A549 (cell line): ENCODE measurements at regions not wholly inside any gene's neighbourhood (a gene's known extent, or its start where the extent isn't known, plus 50 kb on each side); places are given as distances from the start of the nearest gene placed in this dataset.

Experiments used
- ATAC-seq, 2 experiments: fragments of 200-7000 bp in 1 of 2; fragments of >200 bp in 1 of 2; cut with Nextera tagmentation in 1 of 2; cut with Tn5 transposase in 1 of 2; 3 replicates each; pipeline versions ENCODE4 v1.8.0 to v1.9.1; 2018 to 2020; ENCODE audit warnings: mild to moderate bottlenecking in 1 of 2, moderate library complexity in 1 of 2
- CTCF ChIA-PET: fragments of 300-600 bp; sonication (Branson Sonifier 250); formaldehyde crosslinking; extraction: SDS; loops from one replicate; lab custom pipeline; 2021; ENCODE audit warnings: antibody characterized with exemption, inconsistent platforms; lab: Yijun Ruan, JAX
- POLR2A ChIA-PET: fragments of 350-600 bp; formaldehyde crosslinking; extraction: SDS; loops from one replicate; lab custom pipeline; 2021; ENCODE audit warnings: antibody characterized with exemption, inconsistent platforms; lab: Yijun Ruan, JAX
- DNase-seq, 2 experiments: peaks; one replicate each; pipeline versions ENCODE4 v3.0.0 to v3.0.0-alpha.2; 2011 to 2016; ENCODE audit warnings: low read depth in 1 of 2, low spot score in 1 of 2
- FAIRE-seq: peaks from 2 replicates; lab custom pipeline; 2011; peaks lifted over from hg19 to GRCh38; lab: Jason Lieb, UNC
- H3K27ac ChIP-seq, 2 experiments: fragments of >200 bp; sonication (Bioruptor Twin); formaldehyde crosslinking; 3 replicates each; pipeline ENCODE4 v1.5.1; 2016 to 2017
- H3K4me1 ChIP-seq: fragments of >200 bp; sonication (Bioruptor Twin); formaldehyde crosslinking; 3 replicates; pipeline ENCODE4 v1.6.1; 2016
- H3K4me2 ChIP-seq: fragments of >200 bp; sonication (Bioruptor Twin); formaldehyde crosslinking; 3 replicates; pipeline ENCODE4 v1.6.1; 2016
- H3K4me3 ChIP-seq: fragments of >200 bp; sonication (Bioruptor Twin); formaldehyde crosslinking; 3 replicates; pipeline ENCODE4 v1.5.1; 2016
- H3K9me3 ChIP-seq: fragments of >200 bp; sonication (Bioruptor Twin); formaldehyde crosslinking; 3 replicates; pipeline ENCODE4 v1.6.1; 2016
- BHLHE40 ChIP-seq: IDR thresholded peaks from 2 replicates; pipeline ENCODE4 v1.6.1; 2012; ENCODE audit warnings: low read depth, low read length, inconsistent platforms
- CBX2 ChIP-seq: fragments of 200-600 bp; sonication (generic); IDR thresholded peaks from 2 replicates; pipeline ENCODE4 v1.6.1; 2016; ENCODE audit warnings: low read depth, mild to moderate bottlenecking, borderline replicate concordance
- CBX8 ChIP-seq: fragments of 200-600 bp; sonication (generic); IDR thresholded peaks from 2 replicates; pipeline ENCODE4 v1.6.1; 2016
- CHD2 ChIP-seq: fragments of 150-350 bp; IDR thresholded peaks from 2 replicates; pipeline ENCODE4 v1.6.1; 2014; ENCODE audit warnings: low read length; ENCODE audit not compliant: partially characterized antibody
- EHF ChIP-seq: fragments of 250-450 bp; sonication (Bioruptor Pico); IDR thresholded peaks from 2 replicates; pipeline ENCODE4 v1.5.0; 2020; ENCODE audit warnings: mild to moderate bottlenecking
- EP300 ChIP-seq, 2 experiments: fragments of >200 bp; sonication (Bioruptor Twin); formaldehyde crosslinking; IDR thresholded peaks; 2 replicates in 1 of 2; 3 replicates in 1 of 2; pipeline ENCODE4 v1.6.1; 2016 to 2017
- ESRRA ChIP-seq: fragments of 150-350 bp; IDR thresholded peaks from 2 replicates; pipeline ENCODE4 v1.6.1; 2014; ENCODE audit warnings: mild to moderate bottlenecking, low read length, borderline replicate concordance
- HOXB5 ChIP-seq: fragments of 250-450 bp; sonication (Bioruptor Pico); IDR thresholded peaks from 2 replicates; pipeline ENCODE4 v1.5.0; 2020; ENCODE audit warnings: mild to moderate bottlenecking, moderate library complexity
- JUNB ChIP-seq: fragments of >200 bp; sonication (Bioruptor Twin); formaldehyde crosslinking; IDR thresholded peaks from 2 replicates; pipeline ENCODE4 v1.6.1; 2016
- MAFK ChIP-seq: fragments of 450-650 bp; IDR thresholded peaks from 2 replicates; pipeline ENCODE4 v1.6.1; 2014; ENCODE audit not compliant: partially characterized antibody
- MYC ChIP-seq: IDR thresholded peaks from 2 replicates; pipeline ENCODE4 v1.6.1; 2012; ENCODE audit warnings: mild to moderate bottlenecking, inconsistent platforms, low read length, improper control_type of control experiment, borderline replicate concordance
- NR3C1 ChIP-seq: fragments of >200 bp; sonication (Bioruptor Twin); formaldehyde crosslinking; IDR thresholded peaks from 3 replicates; pipeline ENCODE4 v1.6.1; 2017
- PHF8 ChIP-seq: fragments of 200-600 bp; sonication (generic); IDR thresholded peaks from 2 replicates; pipeline ENCODE4 v1.6.1; 2016; ENCODE audit warnings: low read depth, mild to moderate bottlenecking, antibody characterized with exemption, moderate library complexity, borderline replicate concordance
- POLR2A ChIP-seq: IDR thresholded peaks from 2 replicates; pipeline ENCODE4 v1.6.1; 2012; ENCODE audit warnings: mild to moderate bottlenecking, low read length
- POLR2AphosphoS2 ChIP-seq: conservative IDR thresholded peaks from 2 replicates; pipeline ENCODE4 v1.6.1; 2012; ENCODE audit warnings: low read length, improper control_type of control experiment, inconsistent platforms
- RAD21 ChIP-seq, 2 experiments: fragments of >200 bp in 1 of 2; sonication (Bioruptor Twin) in 1 of 2; formaldehyde crosslinking in 1 of 2; IDR thresholded peaks in 1 of 2; conservative IDR thresholded peaks in 1 of 2; 2 replicates in 1 of 2; 3 replicates in 1 of 2; pipeline ENCODE4 v1.6.1; 2012 to 2018; ENCODE audit warnings: inconsistent platforms in 1 of 2
- RARB ChIP-seq: fragments of 250-450 bp; sonication (Bioruptor Pico); IDR thresholded peaks from 2 replicates; pipeline ENCODE4 v1.8.0; 2021; ENCODE audit warnings: mild to moderate bottlenecking, moderate library complexity
- TP53 ChIP-seq: fragments of 250-450 bp; sonication (Bioruptor Pico); IDR thresholded peaks from 2 replicates; pipeline ENCODE4 v1.5.0; 2021; ENCODE audit warnings: mild to moderate bottlenecking, moderate library complexity
- ZSCAN20 ChIP-seq: fragments of 250-450 bp; sonication (Bioruptor Pico); IDR thresholded peaks from 2 replicates; pipeline ENCODE4 v1.8.0; 2022; ENCODE audit warnings: mild to moderate bottlenecking, moderate library complexity
- WGBS: methylation state at CpG from one replicate; pipeline ENCODE4 v1.1.6; 2017; ENCODE audit errors: missing lambda C conversion rate; 5-methylcytosine and 5-hydroxymethylcytosine counted together
- TF ChIP-seq, protein P1 (sequence below): fragments of 150-350 bp; IDR thresholded peaks from 2 replicates; pipeline ENCODE4 v1.6.1; 2014; ENCODE audit warnings: low read depth, mild to moderate bottlenecking, low read length
- TF ChIP-seq, protein P2 (sequence below): fragments of 200-600 bp; sonication (generic); IDR thresholded peaks from 2 replicates; pipeline ENCODE4 v1.6.1; 2016; ENCODE audit warnings: antibody characterized with exemption, mild to moderate bottlenecking, moderate library complexity
- TF ChIP-seq, protein P3 (sequence below): fragments of 250-450 bp; sonication (Bioruptor Pico); IDR thresholded peaks from 2 replicates; pipeline ENCODE4 v1.5.0; 2021; ENCODE audit warnings: mild to moderate bottlenecking, moderate library complexity, borderline replicate concordance
- TF ChIP-seq, protein P4 (sequence below): fragments of 250-450 bp; sonication (Bioruptor Pico); IDR thresholded peaks from 2 replicates; pipeline ENCODE4 v1.5.0; 2020; ENCODE audit warnings: low read depth, mild to moderate bottlenecking, moderate library complexity

DNA sequence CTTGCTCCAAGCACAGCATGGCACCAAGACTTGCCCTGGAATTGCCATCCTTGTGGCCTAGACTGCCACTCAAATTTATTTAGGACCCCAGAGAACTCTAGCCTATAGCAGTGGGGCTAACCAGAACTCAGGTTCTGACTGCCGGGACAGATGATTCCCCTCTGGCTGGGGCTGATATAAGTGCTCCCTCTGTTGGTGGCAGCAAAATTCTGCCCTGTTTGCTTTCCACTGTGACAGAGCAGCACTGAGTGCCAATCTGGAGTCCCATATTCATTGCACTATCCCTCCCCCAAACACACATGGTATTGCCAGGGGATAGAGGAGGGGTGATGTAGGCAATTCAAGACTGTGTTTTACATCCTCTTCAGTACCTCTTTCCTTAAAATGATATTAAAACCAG, 1081.9 kb downstream of the FAT4 start:
- FAIRE-seq (no peak), ATAC-seq (no peak), DNase-seq (no peak)
- 20% methylated on average over 1 of the region's 1 CpG for WGBS
- H3K4me3 ChIP-seq: no peak overlapping the region
- CTCF ChIA-PET: no interaction called here
- H3K9me3 ChIP-seq: no peaks in the 10 kb centered on the region
- H3K27ac ChIP-seq: no peak overlapping the region
- POLR2A ChIA-PET: no interaction called here
- H3K4me2 ChIP-seq: no peak overlapping the region
- no peaks in the 10 kb centered on the region for H3K4me1 ChIP-seq
- no peak for TF ChIP-seq CHD2
- TF ChIP-seq JUNB: no peak
- TF ChIP-seq EP300 (IDR thresholded peaks at IDR 0.05): no peak
- TF ChIP-seq MAFK: no peak
- TF ChIP-seq POLR2A: no peak
- TF ChIP-seq EHF (CRISPR knock-in tag): no peak
- TF ChIP-seq NR3C1: no peak
- no peak for TF ChIP-seq CBX2
- TF ChIP-seq ESRRA: no peak
- TF ChIP-seq POLR2AphosphoS2: no peak
- no peak for TF ChIP-seq TP53
- TF ChIP-seq, protein P1, sequence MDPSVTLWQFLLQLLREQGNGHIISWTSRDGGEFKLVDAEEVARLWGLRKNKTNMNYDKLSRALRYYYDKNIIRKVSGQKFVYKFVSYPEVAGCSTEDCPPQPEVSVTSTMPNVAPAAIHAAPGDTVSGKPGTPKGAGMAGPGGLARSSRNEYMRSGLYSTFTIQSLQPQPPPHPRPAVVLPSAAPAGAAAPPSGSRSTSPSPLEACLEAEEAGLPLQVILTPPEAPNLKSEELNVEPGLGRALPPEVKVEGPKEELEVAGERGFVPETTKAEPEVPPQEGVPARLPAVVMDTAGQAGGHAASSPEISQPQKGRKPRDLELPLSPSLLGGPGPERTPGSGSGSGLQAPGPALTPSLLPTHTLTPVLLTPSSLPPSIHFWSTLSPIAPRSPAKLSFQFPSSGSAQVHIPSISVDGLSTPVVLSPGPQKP: no peak
- TF ChIP-seq CBX8: no peak
- no peak for TF ChIP-seq MYC

DNA sequence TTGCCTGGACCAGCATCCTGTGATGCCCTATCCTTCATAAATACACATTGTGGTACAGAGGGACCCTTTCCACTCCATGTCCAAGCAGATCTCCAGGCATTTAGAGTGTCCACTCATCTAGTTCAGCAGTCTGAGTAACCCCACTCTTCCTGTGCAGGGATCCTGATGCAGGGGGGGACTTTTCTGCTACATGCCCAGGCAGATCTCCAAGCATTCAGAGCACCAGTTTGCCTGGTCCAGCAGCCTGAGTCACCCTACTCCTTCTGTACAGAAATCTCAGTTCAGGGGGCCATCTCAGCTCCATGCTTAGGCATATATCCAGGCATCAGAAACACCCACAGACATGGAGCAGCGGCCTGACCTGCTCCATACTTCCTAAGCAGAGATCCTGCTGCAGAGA, 1089.8 kb downstream of the FAT4 start:
- ATAC-seq (no peak), FAIRE-seq (no peak), DNase-seq (no peak)
- no peak overlapping the region for H3K4me3 ChIP-seq
- H3K9me3 ChIP-seq: no peaks in the 10 kb centered on the region
- no peak overlapping the region for H3K4me2 ChIP-seq
- ChIA-PET CTCF (no interaction called here), POLR2A (no interaction called here)
- no peak overlapping the region for H3K27ac ChIP-seq
- WGBS: no CpG with 5 or more reads among the region's 1 CpG
- H3K4me1 ChIP-seq: no peaks in the 10 kb centered on the region
- no peak for TF ChIP-seq BHLHE40
- no peak for TF ChIP-seq TP53
- no peak for TF ChIP-seq POLR2AphosphoS2
- TF ChIP-seq HOXB5 (CRISPR knock-in tag): no peak
- TF ChIP-seq, protein P2, sequence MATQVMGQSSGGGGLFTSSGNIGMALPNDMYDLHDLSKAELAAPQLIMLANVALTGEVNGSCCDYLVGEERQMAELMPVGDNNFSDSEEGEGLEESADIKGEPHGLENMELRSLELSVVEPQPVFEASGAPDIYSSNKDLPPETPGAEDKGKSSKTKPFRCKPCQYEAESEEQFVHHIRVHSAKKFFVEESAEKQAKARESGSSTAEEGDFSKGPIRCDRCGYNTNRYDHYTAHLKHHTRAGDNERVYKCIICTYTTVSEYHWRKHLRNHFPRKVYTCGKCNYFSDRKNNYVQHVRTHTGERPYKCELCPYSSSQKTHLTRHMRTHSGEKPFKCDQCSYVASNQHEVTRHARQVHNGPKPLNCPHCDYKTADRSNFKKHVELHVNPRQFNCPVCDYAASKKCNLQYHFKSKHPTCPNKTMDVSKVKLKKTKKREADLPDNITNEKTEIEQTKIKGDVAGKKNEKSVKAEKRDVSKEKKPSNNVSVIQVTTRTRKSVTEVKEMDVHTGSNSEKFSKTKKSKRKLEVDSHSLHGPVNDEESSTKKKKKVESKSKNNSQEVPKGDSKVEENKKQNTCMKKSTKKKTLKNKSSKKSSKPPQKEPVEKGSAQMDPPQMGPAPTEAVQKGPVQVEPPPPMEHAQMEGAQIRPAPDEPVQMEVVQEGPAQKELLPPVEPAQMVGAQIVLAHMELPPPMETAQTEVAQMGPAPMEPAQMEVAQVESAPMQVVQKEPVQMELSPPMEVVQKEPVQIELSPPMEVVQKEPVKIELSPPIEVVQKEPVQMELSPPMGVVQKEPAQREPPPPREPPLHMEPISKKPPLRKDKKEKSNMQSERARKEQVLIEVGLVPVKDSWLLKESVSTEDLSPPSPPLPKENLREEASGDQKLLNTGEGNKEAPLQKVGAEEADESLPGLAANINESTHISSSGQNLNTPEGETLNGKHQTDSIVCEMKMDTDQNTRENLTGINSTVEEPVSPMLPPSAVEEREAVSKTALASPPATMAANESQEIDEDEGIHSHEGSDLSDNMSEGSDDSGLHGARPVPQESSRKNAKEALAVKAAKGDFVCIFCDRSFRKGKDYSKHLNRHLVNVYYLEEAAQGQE: no peak
- no peak for TF ChIP-seq RAD21 (conservative IDR thresholded peaks at IDR 0.05 in 1 of 2, IDR thresholded peaks at IDR 0.05 in 1 of 2)
- TF ChIP-seq, protein P3, sequence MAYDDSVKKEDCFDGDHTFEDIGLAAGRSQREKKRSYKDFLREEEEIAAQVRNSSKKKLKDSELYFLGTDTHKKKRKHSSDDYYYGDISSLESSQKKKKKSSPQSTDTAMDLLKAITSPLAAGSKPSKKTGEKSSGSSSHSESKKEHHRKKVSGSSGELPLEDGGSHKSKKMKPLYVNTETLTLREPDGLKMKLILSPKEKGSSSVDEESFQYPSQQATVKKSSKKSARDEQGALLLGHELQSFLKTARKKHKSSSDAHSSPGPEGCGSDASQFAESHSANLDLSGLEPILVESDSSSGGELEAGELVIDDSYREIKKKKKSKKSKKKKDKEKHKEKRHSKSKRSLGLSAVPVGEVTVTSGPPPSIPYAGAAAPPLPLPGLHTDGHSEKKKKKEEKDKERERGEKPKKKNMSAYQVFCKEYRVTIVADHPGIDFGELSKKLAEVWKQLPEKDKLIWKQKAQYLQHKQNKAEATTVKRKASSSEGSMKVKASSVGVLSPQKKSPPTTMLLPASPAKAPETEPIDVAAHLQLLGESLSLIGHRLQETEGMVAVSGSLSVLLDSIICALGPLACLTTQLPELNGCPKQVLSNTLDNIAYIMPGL: no peak
- TF ChIP-seq, protein P4, sequence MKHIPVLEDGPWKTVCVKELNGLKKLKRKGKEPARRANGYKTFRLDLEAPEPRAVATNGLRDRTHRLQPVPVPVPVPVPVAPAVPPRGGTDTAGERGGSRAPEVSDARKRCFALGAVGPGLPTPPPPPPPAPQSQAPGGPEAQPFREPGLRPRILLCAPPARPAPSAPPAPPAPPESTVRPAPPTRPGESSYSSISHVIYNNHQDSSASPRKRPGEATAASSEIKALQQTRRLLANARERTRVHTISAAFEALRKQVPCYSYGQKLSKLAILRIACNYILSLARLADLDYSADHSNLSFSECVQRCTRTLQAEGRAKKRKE (CRISPR knock-in tag): no peak
- TF ChIP-seq RARB: no peak
- TF ChIP-seq ZSCAN20 (CRISPR knock-in tag): no peak
- no peak for TF ChIP-seq PHF8
